NOMO-1 treated with DMSO at 0.1 percent for 48 hours (cell line): ENCODE measurements at regions not wholly inside any gene's neighbourhood (a gene's known extent, or its start where the extent isn't known, plus 50 kb on each side); places are given as distances from the start of the nearest gene placed in this dataset.
A peak's percentile ranks its signal among the peaks of the same experiment; 100 is the strongest.

ENCODE experiments used
- DNase-seq: peaks from one replicate; lab custom pipeline; 2025; ENCODE audit not compliant: unreplicated experiment; lab: John Stamatoyannopoulos, UW

DNA sequence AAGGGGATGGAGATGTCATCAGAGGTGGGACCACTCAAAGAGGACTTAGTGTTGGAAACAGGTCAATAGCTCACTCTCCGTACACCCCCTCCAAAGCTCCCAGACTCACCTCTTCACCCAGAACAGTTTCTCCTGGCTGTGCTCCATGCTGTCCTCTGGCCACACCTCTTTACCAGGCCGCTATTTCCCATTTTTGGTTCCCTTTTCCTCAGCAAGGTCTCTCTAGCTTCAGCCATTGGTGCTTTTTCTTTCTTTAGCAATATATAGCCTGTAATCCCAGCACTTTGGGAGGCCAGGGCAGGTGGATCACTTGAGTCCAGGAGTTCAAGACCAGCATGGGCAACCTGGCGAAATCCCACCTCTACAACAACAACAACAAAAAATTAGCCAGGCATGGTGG, 123.6 kb upstream of the SMAD3 start:
- peak; percentile 26 for DNase-seq

DNA sequence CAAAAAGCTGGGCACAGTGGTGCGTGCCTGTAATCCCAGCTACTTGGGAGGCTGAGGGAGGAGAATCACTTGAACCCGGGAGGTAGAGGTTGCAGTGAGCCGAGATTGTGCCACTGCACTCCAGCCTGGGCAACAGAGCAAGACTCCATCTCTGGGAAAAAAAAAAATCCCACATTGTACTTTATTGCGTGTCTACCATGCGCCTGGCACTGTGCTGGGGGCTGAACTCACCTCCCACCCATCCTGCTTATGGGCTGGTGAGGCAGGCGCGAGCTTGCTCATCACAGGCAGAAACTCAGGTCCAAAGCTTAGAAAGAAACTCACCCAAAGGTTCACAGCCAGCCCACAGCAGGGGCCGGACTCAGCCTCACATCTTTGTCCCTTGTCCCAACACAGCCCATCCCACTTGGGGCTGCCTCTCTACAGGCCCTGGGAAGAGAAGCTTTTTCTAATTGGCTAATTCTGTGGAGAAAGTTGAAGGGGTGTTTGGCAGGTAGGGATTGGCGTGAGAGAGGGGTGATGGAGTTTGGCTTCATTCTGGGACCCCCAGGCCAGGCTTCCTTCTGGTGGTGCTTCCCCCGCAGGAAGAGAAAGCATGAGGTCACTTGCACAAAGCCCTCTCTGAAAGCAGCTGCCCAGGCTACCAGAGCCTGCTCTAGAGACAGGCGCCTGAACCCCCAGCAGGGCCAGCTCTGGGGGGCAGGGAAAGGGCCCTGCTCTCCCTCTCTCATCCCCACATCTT, 122.6 kb upstream of the SMAD3 start:
- no peak for DNase-seq

DNA sequence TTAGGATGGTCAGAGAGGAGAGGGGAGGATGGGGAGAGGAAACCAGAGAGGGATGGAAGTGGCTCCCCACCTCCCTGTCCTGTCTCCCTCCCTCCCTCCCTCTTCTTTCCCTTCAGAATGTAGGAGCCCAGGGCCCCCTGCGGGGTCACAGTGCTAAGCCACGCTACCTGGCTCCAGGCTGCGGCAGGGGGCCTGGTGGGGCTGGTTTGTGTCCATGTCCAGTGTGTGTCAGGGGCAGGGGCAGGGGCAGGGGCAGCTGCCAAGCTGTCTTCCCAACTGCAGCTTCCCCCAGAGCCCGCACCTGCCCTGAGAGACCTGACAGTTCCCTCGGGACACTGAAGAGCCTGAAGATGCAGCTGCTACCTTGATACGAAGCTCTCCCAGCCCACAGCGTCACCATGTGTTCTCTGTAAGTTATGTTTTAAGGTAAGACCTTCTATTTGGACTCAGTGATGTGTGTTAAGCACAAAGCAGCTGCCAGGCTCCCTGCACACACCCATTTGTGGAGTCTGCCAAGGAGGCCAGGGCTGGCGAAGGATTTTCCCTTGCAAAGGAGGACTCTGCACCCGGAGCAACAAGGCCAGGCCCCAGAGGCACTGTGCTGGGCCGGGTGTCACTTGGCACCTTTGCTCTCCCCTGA, 121.8 kb upstream of the SMAD3 start:
- DNase-seq: no peak

DNA sequence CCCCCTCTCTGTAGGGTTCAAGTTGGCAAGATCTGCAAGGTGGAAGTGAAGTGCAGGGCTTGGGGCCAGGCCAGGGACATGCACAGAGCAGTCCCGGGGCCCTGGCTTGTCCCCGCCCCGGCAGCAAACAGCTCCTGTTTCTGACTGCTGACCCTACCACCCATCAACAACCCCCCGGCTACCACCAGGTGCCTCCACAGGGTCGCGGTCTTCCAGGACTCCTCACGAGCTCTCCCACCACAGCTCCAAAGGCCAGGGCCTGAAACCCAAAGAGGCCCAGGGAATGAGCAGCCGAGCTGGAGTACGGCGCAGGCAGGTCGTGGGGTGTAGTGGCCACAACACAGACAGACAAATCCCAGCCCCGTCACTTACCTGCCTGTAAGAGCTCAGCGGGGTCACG, 121.3 kb upstream of the SMAD3 start:
- no peak for DNase-seq

DNA sequence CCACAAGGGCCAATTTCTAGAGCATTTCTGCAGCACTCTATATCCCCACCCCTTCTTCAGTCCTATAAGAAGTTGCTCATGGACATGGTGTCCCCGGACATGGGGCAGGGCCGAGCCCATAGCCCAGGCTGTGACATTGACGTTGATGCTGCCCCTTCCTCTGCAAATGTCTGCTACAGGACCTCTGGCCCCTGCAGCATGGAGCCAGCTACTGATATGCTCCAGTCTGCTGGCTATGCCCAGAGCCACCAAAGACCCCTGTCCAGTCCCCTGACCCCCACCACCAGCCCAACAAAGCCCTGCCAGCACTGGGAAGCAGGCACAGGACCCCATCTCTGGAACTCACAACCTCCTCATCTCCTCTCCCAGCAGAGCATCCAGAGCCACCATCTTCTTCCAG, 120.1 kb upstream of the SMAD3 start:
- no peak for DNase-seq

DNA sequence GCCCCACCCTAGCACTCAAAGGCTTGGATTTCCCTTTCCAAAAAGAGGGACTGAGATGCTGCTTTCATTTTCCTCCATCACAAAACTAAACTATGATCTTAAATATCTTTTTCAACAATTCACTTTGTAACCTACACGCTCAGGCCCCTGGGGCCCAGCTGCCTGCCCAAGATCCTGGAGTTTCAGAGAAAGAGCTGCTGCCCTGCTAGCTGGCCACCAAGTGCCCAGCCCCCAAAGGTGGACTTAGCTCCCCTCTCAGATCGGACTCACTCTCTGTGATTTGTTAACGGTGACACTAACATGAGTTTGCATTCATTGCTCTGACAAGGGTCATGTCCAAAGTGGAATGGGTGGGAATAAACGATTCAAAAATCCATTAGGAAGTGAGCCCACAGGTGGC, 119.6 kb upstream of the SMAD3 start:
- DNase-seq: no peak

DNA sequence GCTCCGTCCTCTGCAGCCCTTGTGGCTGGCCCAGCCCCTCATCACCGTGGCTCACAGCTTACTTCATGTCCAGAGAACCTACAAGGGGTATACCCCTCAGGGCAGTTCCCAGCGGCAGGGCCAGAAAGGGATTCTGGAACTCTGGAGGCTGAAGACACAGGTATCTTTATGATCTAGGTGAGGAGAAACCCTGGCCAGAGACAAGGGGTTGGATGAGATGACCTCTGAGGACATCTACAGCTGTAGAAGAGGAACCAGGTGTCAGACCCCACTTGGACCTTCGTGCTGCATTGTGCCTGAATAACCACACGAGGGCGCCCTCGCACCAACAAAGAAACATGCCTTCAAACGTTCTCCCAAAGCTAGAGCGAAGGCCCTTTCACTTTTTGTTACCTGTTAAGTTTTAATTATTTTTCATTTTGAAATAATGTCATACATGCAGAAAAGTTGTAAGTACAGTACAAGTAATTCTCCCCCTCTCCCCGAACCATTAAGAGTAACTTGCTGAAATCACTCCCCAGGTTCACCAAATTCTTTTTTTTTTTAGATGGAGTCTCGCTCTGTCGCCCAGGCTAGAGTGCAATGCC, 118.7 kb upstream of the SMAD3 start:
- DNase-seq: peak; percentile 80

DNA sequence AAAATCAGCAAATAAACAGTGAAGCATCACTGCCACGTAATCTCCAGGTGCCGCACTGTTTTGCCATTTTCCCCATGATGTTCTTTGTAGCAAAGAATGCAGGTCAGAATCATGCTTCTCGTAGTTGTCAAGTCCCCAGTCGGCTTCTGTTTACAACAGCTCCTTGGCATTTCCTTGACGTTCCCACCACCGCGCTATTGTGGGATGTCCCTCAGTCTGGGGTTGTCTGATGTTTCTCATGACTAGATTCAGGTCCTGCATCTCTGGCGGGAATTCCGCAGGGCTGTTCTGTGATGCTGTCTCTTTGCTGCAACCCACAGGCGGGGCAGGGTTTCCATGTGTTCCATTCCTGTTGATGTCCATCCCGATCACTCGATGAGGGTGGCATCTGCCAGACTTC, 117.9 kb upstream of the SMAD3 start:
- DNase-seq: no peak

DNA sequence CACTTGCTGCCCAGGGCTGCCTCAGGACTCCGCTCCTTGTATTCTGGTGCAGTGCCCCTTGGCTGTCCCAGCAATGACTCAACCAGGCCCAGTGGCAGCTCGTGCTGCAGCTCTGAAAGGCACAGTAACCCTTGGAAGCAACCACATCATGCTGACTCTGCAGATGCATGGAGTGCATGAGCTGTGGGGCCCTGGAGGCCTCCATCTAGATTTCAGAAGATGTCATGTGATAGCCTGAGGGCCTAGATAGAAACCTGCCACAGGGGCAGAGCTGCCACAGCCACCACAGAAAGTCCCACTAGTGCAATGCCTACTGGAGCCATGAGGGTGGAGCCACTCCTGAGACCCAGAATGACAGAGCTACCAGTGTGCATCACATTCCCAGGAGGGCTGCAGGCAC, 117.1 kb upstream of the SMAD3 start:
- no peak for DNase-seq

DNA sequence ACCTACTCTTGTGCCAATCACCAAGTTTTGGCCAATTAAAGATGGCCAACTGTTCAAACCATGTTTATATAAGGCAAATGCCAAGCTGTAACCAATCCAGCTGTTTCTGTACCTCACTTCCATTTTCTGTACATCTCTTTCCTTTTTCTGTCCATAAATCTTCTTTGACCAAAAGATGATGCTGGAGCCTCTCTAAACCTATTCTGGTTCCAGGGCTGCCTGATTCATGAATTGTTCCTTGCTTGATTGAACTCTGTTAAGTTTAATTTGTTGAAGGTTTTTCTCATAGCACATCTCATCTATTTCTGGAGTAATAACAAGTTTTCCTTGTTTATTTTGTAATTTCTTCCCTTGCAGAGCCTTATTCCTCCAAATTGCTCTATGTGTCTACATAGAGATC, 115.3 kb upstream of the SMAD3 start:
- no peak for DNase-seq

DNA sequence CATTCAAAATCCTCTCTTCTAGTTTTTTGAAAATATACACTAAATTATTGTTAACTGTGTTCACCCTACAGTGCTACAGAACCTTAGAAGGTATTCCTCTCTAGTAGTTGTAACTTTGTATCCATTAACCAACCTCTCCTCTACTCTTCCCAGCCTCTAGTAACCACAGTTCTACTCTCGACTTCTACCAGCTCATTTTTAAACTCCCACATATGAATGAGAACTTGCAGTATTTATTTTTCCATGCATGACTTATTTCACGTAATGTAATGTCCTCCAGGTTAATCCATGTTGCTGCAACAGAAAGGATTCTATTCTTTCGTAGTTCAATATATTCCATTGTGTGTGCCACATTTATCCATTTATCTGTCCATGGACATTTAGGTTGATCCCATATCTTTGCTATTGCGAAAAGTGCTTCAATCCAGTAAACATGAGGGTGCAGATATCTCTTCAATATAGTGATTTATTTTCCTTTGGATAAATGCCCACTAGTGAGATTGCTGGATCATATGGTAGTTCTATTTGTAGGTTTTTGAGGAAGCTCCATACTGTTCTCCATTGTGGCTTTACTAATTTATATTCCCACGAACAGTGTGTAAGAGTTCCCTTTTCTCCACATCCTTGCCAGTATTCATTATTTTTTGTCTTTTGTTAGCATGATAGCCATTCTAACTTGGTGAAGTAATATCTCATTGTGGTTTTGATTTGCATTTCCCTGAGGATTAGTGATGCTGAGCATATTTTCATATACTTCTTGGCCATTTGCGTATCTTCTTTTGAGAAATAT, 113.7 kb upstream of the SMAD3 start:
- peak; percentile 27 for DNase-seq

DNA sequence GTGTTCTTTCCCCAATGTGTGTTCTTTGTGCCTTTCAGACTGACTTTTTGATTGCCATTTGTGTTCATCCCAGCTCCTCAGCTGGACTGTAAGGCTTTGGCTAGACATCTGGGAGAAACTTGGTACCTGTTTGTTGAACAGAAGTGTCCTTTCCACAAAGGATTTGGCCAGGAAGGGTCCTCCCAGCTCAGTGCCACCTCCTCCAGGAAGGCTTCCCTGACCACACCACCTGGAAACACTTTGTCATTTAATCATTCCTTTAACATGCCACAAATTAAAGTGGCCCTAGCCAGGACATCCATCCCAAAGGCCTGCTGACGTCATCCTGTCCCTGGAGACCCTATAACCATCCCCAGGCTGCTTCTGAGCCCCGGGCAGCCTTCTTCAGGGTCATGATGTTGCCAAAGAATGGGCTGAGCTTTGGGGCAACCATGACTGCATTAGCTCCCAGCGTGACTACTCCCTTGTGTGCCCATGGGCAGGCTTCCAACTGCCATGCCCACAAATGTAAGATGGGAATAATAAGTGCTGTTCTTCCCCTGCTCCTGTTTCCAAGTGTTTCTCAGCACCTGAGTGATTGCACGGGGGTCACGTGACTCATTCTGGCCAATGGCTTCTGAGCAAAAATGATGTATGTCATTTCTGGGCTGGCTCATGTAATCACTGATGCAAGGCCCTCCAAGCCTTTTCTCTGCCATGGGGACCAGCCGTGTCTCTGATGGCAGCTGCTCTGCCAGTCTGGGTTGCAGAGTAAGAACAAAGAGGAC, 112.5 kb upstream of the SMAD3 start:
- DNase-seq: no peak

DNA sequence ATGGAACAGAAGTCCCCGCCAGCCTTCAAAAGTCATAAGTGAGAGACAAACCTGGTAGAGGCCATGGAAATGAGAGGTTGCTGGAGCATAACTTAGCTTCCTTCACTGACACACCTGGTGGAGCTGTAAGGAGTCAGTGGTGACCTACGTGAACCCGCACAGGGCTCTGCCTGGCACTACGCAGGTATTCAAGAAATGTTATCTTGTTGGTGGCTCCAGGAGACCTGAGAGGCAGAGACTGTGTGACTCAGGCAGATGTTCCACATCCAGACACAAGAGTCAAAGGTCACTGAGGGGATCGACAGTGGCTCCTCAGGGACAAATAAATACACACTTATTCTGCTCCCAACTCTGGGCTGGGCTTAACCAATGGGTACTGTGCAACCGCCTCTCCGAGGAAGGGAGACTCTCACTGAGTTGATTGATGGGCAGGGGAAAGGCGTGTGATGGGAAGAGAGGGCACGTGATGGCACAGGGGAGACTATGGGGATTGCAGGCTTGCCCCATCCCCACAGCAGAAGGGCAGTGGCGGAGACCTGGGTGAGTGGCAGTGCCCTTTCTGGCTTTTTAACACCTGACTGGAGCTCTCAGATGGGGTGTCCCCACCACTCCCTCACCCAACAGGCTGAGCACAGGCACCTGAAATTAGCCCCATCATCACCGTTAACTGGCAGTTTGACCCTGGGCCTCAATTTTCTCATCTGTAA, 111.7 kb upstream of the SMAD3 start:
- DNase-seq: no peak

DNA sequence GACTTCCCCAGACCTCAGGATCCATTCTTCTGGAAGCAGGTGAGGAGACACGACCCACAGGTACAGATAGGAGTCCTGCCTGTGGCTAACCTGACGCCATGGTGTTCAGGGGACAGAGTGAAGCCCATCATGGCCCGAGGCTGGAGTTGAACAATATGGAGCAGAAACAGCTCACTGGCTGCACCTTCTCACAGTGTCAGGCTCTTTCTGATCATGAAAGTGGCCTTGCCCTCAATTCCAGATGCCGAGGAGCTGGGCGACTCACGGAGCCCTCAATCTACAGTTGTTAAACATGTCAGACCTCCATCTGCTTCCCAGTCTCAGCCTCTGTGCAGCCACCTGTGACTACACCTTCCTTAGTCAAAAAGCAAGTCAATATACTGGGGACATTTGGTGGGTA, 110.8 kb upstream of the SMAD3 start:
- DNase-seq: no peak

DNA sequence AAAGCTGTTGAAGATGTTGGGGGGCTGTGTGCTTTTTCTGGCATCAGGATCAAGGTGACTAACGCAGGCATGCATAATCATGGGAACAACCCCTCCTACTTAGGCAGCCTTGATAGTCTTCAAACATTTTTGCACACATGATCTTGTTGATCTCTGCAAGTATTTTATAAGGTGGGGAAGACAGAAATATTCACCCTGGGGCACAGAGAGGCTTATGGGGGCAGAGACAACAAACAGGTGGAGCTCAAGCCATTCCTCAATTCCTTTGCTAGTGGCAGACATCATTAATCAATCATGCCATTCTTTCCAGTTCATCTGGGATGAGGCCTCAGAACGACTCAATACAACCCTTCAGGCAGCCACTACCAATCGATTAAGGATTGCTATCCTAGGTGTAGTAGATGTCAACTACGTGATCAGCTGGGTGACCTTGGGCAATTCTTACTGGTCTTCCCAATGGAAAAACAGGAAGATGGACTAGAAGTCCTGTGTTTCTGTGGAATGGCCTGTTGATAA, 110.3 kb upstream of the SMAD3 start:
- DNase-seq: no peak

DNA sequence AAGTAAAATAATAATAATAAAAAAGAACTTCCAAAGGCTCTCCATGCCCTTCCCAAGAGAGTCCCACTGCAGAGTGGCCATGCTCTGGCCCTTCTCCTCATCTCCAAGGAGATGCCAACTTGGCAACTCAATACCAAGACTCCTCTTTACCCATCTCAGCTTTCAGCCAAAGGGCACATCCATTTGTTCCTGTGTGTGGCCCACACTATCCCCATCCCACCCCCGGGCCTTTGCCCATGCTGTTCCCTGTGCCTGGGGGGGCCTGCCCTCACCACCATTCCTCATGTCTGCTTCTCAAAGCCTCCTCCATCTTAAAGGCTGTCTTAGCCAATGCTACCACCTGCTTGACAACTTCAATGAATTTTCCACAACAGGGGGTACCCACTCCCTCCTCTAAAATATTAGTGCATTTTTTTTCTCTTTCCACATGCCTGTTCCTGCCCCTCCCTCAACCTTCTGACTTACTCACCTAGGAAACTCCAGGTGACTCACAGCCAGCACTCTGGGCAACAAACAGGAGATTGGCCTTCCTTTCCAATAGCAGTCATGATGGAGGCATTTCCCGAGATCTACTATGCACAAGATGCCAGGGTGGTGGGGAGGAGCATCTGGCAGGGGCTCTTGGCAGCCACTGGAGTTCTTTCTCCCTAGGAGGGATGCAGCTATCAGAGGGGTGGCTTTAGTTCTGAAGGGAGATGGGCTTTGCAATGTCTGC, 109.4 kb upstream of the SMAD3 start:
- no peak for DNase-seq

DNA sequence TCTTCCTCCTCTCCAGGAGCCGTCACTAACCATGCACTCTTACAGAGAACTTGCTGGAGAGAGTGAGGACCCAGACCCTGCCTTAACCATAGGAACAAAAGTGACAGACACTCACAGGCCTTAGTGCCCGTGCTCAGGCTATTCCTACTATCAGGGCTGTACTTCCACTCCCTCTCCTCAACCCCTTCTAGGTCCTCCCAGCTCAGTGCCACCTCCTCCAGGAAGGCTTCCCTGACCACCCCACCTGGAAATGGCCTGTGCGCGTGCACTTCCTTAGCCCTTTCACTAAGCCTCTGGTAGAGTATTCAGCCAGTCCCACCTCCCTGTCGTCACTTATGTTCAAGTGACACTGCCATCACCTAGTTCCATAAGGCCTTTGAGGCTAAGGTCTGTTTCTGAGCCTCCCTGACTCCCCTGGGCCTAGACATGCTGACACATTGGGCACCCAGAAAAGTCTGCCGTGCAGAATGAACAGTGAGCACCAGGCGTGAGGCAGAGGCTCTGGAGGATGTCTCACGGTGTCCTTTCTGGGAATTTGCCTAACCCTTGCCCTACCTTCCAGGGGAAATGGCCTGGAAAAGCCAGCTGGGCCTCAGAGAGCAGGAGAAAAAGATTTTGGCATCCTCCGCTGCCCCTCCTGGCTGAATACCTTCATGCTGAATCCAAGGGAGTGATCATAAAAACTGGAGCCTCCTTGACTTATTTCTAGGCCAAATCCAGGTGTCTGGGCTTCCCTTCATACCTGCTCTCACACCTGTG, 108.6 kb upstream of the SMAD3 start:
- DNase-seq: no peak

DNA sequence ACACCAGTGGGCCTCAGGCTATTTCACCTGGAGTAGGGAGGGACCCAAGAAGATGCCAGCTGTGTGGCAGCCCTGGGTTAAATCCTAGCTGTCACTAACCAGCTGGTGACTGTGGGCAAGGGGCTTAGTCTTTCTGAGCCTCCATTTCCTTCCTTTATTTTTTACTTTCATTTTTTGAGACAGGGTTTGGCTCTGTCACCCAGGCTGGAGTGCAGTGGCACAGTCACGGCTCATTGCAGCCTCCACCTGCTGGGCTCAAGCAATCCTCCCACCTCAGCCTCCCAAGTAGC, 108.0 kb upstream of the SMAD3 start:
- no peak for DNase-seq

DNA sequence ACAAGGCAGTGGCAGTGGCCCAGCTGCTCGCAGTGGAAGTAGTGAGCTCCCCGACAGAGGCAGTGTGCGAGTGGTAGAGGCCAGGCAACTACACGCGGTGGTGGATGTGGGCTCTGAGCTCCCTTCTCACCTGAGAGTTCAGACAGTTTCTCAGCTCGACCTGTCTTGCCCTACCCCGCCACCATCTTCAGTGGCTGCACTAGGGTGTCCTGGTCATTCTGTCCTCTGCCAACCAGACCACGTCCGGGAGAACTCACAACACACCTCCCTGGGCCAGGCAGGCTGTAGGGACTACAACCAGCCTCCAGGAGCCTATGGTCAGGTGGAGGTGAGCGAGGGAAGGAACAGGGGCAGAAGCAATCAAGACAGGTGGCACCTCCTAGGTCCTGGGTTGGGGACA, 106.3 kb upstream of the SMAD3 start:
- DNase-seq: no peak
